GM10266 (cell line): ENCODE measurements at regions not wholly inside any gene's neighbourhood (a gene's known extent, or its start where the extent isn't known, plus 50 kb on each side); places are given as distances from the start of the nearest gene placed in this dataset.

Experiments used
- DNase-seq: peaks from one replicate; pipeline ENCODE4 v3.0.0; 2012; ENCODE audit errors: extremely low spot score
- TF ChIP-seq, protein P1 (sequence below): IDR thresholded peaks from 2 replicates; pipeline ENCODE4 v1.5.1; 2012; ENCODE audit warnings: mild to moderate bottlenecking, low read depth; ENCODE audit not compliant: control insufficient read depth, insufficient read depth; ENCODE audit errors: missing control alignments

DNA sequence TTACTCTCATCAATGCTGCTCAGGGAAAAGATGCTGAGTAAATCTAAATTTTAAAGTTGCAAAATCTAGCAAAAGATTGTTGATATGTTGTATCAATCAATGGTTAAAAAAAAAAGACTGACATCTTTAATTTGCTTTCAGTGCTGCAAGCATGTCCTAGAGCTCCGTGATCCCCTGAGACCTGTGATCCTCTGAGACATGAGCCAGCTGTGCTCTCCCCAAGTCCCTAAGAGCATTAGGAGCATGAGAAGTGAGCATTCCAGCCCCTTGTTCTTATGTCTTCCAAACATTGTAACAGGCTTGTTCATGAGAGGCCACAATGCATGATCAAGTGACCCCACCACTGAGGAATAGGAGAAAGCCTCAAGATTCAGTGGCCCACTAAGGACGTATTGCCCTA lies 116.6 kb downstream of the DAD1 start:
- TF ChIP-seq, protein P1, sequence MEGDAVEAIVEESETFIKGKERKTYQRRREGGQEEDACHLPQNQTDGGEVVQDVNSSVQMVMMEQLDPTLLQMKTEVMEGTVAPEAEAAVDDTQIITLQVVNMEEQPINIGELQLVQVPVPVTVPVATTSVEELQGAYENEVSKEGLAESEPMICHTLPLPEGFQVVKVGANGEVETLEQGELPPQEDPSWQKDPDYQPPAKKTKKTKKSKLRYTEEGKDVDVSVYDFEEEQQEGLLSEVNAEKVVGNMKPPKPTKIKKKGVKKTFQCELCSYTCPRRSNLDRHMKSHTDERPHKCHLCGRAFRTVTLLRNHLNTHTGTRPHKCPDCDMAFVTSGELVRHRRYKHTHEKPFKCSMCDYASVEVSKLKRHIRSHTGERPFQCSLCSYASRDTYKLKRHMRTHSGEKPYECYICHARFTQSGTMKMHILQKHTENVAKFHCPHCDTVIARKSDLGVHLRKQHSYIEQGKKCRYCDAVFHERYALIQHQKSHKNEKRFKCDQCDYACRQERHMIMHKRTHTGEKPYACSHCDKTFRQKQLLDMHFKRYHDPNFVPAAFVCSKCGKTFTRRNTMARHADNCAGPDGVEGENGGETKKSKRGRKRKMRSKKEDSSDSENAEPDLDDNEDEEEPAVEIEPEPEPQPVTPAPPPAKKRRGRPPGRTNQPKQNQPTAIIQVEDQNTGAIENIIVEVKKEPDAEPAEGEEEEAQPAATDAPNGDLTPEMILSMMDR, result no peak
- DNase-seq, result no peak

DNA sequence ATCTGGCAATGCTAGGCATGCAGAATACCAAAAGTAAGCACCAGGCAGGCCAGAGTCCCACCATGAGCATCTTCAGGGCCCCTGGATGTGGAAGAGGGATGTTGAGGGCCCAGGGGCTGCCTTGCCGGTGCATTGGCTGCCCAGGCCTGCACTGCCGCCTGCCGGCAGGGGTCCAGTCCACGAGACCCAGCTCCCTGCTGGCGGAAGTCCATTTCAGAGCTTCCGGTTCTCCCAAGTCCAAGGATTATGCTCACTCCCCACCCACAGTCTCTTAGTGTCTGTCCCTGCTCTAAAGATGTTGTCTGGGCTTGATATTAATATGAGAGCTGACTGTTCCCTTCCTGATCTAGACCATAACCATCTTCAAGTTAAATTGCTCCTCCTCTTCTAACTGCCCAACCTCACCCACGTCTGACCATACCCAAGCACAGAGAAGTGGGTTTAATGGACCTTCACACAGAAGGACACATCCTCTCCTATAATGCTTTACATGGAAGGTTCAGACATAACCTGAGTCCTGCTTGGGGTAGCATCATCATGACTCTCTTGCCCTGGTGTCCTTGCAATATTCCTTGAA lies 117.4 kb downstream of the DAD1 start:
- no peak for DNase-seq
- TF ChIP-seq, protein P1, result peak; percentile 69

DNA sequence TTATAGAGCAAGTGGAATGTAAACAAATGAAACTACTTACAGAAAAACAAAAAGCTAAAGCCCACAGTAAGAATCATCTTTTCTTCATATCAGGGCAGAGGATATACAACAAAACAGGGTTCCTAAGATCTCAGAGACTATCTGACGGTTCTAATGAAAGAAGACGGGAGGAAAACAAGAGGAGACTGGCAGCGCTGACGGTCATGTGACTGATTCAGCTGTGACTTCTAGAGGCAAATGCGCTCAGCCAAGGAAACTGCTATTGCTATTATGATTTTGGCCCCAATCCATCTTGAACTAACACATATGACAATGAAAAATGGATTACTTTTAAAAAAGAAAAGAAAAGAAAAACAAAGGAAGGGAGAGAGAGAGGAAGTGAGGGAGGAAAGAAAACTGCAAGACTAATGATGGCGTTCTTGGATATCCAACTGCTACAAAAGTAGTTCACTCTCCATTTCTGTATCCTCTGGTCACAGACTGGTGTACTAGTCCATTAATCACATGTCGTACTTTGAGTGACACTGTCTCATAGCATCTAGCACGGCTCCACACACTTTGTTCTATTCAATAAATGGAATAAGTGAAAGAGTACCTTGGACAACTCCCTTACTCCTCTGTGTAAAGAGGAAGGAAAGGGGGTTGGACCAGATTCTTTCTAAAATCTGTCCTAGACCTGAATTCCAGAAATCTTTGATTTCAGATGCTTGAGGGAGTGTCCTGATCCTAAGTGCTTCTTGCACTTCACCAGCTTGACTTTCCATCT lies 119.3 kb downstream of the DAD1 start:
- DNase-seq, result no peak
- TF ChIP-seq, protein P1, result no peak

DNA sequence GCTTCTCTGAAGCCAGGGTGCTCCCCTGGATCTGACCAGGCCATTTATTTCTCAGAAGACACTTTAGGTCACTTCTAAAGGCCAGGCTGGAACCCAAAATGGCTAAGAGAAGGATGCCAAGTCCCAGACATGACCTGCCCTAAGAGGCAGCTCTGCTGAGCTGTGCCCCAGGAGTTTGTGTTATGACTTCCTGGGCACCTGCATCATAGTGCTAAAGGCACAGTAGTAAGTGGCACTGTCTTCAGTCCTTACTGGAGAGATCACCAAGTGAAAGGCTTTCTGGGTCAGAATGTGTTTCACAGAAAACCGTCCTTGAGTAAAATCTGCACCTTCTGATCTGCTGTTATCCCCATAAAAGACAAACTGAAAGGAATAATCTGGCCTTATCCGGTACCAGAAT lies 120.2 kb downstream of the DAD1 start:
- TF ChIP-seq, protein P1, result no peak
- no peak for DNase-seq

DNA sequence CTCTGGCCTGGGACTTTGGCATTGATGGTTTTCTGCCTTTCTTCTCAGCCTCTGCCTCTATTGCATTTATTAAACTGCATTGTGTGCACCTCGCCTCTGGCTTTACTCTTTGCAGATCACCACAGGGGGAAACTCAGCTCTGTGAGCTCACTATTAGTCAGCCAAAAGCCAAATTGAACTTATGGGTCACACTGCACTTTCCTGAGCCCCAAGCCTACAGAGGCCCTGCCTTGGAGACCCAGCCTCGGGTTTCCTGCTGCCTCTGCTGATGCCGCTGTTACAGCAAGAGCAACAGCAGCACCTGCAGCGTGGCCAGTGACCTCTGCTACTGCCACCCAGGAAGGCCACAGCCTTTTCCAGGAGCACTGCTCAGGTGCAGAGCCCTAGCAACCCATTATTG lies 122.5 kb downstream of the DAD1 start:
- no peak for DNase-seq
- TF ChIP-seq, protein P1, result peak; percentile 15

DNA sequence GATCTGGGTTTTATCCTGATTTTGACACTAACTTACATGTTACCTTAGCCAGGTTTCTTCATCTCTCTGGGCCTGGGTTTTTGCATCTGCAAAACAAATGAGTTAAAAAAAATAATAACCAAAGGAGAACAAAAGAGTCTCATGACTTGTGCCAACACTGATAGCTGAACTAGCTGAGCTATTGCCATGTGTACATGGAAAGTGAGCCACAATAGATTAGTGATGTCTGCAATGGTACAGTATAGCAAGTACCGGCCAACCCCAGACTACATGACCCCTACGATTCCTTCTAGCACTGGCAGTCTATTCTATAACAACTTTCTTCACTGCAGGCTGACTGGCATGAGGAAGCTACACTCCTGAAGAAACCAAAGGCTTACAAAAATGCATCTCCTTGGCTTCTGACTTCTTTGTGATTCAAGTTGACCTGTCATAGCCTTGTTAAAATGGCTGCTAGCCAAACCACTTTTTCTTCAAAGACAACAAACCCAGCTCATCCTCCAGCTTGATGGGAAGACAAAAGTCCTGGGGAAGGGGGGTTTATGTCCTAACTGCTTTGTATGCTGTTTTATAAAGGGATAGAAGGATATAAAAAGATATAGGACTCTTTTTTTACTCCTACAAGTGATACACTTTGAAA lies 123.7 kb downstream of the DAD1 start:
- DNase-seq, result no peak
- TF ChIP-seq, protein P1, result no peak
